Femur (tissue), 1 donor: ENCODE measurements at regions not wholly inside any gene's neighbourhood (a gene's known extent, or its start where the extent isn't known, plus 50 kb on each side); places are given as distances from the start of the nearest gene placed in this dataset.
A peak's percentile ranks its signal among the peaks of the same experiment; 100 is the strongest.
"Not testable (repeated sequence)": the region's sequence is repeated elsewhere in the genome, so short reads cannot be mapped to it uniquely, and the experiment has no call there.

Experiments used
- DNase-seq: peaks from one replicate; pipeline ENCODE4 v3.0.0-alpha.2; 2017

DNA sequence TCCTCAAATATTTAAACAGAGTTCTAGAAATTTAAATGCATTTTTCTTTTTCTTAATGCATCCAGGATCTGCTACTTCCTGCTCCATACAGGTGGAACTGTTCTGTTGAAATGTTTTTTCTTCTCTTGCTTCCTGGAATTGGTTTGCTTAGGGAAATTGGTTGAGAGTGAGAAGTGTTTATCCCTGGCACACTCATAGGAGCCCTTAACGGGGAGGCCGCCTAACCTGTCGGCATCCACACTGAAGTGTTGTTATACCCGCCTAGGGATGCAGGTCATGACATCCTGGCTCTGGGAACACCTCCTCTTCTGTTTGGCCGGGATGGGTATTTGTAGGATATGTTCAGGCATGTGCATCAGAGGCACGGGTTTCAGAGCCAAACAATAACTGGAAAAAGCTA lies 239.7 kb downstream of the GADD45G start:
- no peak for DNase-seq

DNA sequence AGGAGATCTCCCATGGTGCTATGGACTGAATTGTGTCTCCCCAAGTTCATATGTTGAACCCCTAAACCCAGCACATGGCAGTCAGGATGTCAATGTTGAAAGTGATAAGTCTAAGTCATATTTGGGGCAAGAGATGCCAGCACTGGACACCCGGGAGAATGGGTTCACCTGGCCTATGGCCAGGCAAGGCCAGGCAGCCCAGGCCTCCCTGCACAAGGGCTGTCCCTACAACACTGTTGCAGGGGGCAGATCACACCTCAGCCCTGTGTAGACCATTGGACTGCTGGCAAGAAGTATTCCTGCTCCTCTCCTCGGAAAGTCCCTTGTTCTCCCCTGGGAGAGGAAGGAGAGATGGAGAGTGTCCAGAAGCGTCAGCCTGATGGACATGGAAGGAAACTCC lies 240.5 kb downstream of the GADD45G start:
- DNase-seq = no peak

DNA sequence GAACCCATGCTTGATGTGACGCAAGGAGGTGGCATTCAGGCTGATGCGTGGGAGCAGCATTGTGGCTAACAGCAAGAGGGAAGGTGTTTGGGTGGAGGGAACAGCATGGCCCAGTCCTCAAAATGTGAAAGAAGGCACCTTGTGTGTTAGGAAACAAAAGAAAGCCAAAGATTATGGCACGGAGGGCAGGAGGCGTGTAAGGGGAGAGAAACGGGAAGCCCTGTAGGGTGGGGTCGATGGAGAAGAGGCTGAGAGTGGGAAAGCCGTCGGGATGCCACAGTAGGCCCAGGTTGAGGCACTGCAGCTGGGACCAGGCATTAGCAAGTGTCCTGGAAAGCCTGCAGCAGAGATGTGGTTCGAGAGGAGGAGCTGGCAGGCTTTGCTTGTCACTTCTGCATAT lies 241.1 kb downstream of the GADD45G start:
- no peak for DNase-seq

DNA sequence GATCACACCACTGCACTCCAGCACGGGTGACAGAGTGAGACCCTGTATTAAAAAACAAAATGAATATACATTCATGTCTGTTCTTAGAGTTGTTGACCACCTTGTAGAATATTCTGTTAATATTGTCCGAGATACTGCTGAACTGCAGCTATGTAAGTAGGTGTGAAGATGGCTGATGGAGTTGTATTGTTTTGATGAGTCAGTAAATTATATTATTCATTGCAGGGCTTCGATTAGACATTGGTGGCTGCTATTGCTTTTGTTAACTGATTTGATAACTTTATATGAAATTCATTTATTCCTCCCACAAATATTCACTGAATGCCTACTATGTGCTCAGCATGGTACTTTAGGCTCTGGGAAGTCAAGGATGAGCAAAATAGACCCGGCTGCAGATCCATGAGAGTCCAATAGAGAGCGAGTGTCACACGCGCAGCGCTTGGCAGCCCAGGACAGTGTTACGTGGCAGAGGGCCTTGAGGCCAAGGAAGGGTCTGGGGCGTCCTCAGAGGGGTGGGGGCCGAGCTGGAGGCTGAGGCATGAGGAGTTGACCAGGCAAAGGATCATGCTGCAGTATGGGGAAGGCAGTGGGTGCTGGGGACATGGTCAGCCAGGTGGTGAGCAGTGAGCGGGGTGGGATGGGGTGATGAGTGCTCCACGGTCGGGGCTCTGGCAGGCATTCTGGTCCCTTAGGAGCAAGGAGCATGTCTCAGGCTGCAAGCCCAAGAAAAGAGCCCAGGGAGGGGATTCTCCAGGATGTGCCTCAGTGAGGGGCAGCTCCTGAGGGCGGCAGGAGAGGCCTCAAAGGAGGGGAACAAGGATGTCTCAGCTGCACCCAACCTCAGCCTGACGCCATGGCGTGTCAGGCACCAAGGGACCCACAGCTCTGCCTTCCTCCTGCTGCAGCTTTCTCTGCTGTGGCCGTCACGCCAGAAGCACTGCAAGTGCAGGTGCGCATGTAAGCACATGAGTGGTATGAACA lies 243.5 kb downstream of the GADD45G start:
- no peak for DNase-seq

DNA sequence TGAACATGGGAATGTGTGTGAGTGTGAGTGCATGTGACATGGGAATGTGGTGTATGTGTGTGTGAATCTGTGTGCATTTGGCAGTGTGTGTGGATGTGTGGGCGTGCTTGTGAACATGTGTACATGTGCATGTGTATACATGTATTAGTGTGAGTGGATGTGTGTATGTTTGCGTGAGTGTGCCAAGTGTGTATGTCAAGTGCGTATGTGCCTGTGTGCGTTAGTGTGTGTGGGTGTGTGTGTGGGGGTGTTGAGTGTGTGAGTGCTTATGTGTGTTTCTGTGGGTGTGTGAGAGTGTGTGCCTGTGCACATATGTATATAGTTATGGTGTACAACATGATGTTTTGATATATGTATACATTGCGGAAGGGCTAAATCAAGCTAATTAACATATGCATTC lies 244.3 kb downstream of the GADD45G start:
- no peak for DNase-seq

DNA sequence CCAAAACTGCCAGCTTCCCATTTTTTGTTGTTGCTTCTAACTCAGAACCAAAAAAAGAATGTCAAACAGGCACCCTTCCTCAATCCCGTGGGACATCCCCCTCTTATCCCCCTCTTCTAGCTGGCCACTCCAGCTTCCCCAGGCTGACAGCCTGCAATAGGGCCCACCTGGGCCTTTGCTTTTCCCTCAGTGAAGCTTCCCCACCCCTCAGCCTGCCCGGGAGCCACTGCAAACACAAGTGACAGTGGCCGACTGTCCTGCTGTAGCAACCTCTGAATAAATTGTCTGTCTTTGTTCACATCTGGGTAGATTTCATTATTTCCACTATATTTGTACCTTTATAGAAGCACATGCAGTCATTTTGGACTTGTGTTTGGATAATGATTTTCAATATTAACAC lies 245.3 kb downstream of the GADD45G start:
- no peak for DNase-seq

GRCh38 chr9:89850631-89851325 lies 246.0 kb downstream of the GADD45G start:
- DNase-seq = no peak

DNA sequence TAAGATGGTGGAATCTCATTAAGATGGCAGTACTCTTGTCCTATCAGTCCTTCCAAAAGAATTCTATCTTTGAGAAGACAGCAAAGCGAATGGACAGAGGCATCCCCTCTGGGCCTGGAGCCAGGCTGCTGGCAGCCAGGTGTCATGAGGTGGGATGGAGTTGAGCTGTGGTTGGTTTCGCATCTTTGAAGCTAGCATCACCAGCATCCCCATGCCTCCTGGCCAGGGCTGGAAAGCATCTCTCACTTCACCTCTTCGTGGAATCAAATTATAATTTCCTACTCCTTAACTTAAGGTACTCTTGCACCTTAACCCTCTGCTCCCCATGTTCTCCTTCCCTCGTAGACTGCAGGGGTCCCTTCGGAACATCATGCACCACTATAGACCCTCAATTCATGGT lies 248.3 kb downstream of the GADD45G start:
- DNase-seq = no peak

GRCh38 chr9:89853931-89854330 lies 249.1 kb downstream of the GADD45G start:
- no peak for DNase-seq

GRCh38 chr9:89854715-89855475 lies 250.1 kb downstream of the GADD45G start:
- no peak for DNase-seq

- not testable (repeated sequence) for DNase-seq
These were observed 251.5 kb downstream of the GADD45G start for GRCh38 chr9:89856296-89856695.

DNA sequence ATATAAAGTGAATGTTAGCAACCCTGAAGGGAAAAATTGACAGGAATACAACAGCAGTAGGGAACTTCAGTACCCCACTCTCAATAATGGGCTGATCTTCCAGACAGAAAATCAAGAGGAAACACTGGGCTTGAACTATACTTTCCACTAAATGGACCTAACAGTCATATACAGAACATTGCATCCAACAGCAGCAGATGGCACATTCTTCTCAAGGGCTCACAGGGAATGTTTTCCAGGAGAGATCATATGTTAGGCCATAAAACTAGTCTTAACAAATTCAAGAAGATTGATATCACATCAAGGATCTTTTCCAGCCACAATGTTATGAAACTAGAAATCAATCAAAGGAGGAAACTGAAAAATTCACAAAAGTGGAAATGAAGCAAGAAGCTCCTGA lies 252.1 kb downstream of the GADD45G start:
- DNase-seq = not testable (repeated sequence)

GRCh38 chr9:89859842-89860241 lies 255.0 kb downstream of the GADD45G start:
- peak; percentile 53 for DNase-seq

GRCh38 chr9:89861371-89861770 lies 256.6 kb downstream of the GADD45G start:
- not testable (repeated sequence) for DNase-seq

DNA sequence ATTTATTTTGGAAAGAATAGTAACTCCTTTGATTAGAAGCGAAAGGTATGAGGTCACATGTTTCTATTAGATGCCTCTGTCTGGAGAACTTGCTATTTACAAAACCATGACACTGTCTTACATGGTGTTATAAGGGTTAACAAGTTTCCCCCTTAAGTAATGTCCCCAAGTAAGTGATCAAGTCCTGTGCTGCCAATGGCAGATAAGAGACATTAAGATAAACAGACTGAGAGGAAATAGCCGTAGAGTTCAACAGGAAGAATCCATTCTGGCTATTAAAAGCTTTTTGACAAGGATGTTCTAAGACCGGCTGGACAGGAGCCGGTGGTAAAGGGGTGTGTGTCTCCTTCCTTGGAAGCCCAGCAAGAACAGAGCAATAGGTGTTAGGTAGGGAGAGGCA lies 257.5 kb downstream of the GADD45G start:
- no peak for DNase-seq

DNA sequence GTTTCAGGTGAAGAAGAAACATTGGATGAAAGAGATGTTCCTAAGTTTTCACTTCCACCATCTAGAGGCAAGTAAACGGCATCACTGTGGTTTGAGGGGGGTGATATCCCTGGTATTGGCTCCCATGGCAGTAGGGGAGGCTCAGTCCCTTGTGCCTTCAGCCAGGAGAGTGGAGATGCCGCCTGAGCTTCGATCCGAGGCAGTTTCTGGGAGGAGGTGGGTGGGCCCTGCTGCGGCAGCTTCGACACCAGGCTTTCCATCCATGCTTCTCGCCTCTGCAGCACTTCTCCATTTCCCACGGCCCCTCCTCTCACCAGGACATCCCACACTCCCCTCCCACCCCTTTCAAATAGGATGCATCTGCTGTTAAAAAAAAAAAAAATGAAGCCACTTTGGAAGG lies 258.3 kb downstream of the GADD45G start:
- DNase-seq = no peak

- no peak for DNase-seq
These were observed 259.0 kb downstream of the GADD45G start for GRCh38 chr9:89863837-89864236.

- DNase-seq = no peak
These were observed 259.4 kb downstream of the GADD45G start for GRCh38 chr9:89864257-89864656.

DNA sequence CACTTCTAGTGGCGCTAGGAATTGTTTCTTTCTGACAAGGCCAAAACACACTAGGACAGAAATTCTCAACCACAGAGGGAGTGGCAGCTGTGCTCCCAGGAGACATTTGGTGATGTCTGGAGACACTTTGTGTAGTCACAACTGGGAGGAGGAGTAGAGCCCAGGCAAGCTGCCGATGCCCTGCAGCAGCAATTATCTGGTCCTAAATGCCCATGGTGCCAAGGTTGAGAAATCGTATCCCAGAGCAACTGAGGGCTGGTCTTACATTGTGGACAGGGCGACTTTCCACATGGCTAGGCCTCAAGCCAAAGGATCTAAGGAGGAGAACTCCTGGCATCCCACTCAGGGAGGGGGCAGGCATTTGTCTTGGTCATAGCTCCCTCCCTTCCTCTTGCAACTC lies 259.9 kb downstream of the GADD45G start:
- no peak for DNase-seq

- no peak for DNase-seq
These were observed 260.5 kb downstream of the GADD45G start for GRCh38 chr9:89865357-89865756.

- DNase-seq = no peak
These were observed 261.2 kb downstream of the GADD45G start for GRCh38 chr9:89865981-89866380.

DNA sequence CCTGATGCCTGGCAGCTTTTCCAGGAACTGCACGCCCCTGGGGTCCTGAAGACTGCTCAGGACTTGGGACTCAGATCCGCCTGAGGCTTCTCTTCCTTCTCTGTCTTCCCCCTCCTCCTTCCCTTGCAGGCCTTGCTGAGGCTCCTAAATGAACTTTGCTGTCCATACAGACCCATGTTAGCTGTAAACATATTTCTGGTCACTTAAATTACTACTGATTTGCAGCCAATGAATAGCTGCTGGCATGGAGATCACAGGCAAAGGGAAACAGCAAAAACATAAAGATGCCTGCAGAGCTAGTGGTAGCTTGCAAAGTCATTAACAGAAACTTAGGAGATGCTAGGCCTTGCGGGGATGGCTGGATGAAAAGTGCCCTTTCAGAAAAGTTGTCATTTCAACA lies 261.9 kb downstream of the GADD45G start:
- DNase-seq = no peak

- DNase-seq = no peak
These were observed 263.3 kb downstream of the GADD45G start for GRCh38 chr9:89868100-89868499.
